Fibroblast of lung (primary cell): ENCODE measurements at regions not wholly inside any gene's neighbourhood (a gene's known extent, or its start where the extent isn't known, plus 50 kb on each side); places are given as distances from the start of the nearest gene placed in this dataset.

Experiments used
- DNase-seq, 2 donors: peaks; one replicate each; pipeline versions ENCODE4 v3.0.0 to v3.0.0-alpha.2; 2010; ENCODE audit warnings: low read depth in 2 of 2
- H2AFZ ChIP-seq: 2 replicates; pipeline ENCODE4 v1.5.1; 2012; ENCODE audit warnings: low read length, control low read depth, inconsistent platforms
- H3K27ac ChIP-seq: 2 replicates; pipeline ENCODE4 v1.5.1; 2011; ENCODE audit warnings: low read length, control low read depth; ENCODE audit not compliant: insufficient read depth
- H3K27me3 ChIP-seq: 2 replicates; pipeline ENCODE4 v1.5.1; 2011; ENCODE audit warnings: mild to moderate bottlenecking, low read length; ENCODE audit not compliant: control insufficient read depth, insufficient read depth
- H3K36me3 ChIP-seq: 2 replicates; pipeline ENCODE4 v1.5.1; 2011; ENCODE audit warnings: low read length; ENCODE audit not compliant: control insufficient read depth, insufficient read depth
- H3K4me1 ChIP-seq: 2 replicates; pipeline ENCODE4 v1.5.1; 2011; ENCODE audit warnings: low read length; ENCODE audit not compliant: control insufficient read depth, insufficient read depth; ENCODE audit errors: extremely low read depth
- H3K4me2 ChIP-seq: 2 replicates; pipeline ENCODE4 v1.5.1; 2011; ENCODE audit warnings: low read length, control low read depth; ENCODE audit not compliant: insufficient read depth; ENCODE audit errors: extremely low read depth
- H3K4me3 ChIP-seq, 4 experiments: fragments of 200-600 bp in 1 of 4; sonication (generic) in 1 of 4; replicated peaks in 1 of 4; 2 replicates each; pipeline ENCODE4 v1.5.1; 2011 to 2016; ENCODE audit warnings: low read length in 4 of 4, low read depth in 3 of 4, mild to moderate bottlenecking in 3 of 4, control low read depth in 2 of 4, inconsistent platforms in 1 of 4, mixed read lengths in 1 of 4; ENCODE audit not compliant: insufficient read depth in 1 of 4; ENCODE audit errors: control extremely low read depth in 1 of 4
- H3K79me2 ChIP-seq: 2 replicates; pipeline ENCODE4 v1.5.1; 2012; ENCODE audit warnings: mild to moderate bottlenecking, low read length, inconsistent platforms; ENCODE audit not compliant: control insufficient read depth, insufficient read depth
- H3K9ac ChIP-seq: 2 replicates; pipeline ENCODE4 v1.5.1; 2011; ENCODE audit warnings: mild to moderate bottlenecking, low read length, control low read depth; ENCODE audit not compliant: insufficient read depth
- H3K9me3 ChIP-seq: 2 replicates; pipeline ENCODE4 v1.5.1; 2012; ENCODE audit warnings: low read depth, low read length; ENCODE audit not compliant: control insufficient read depth, insufficient read depth
- H4K20me1 ChIP-seq: 2 replicates; pipeline ENCODE4 v1.5.1; 2011; ENCODE audit warnings: low read length; ENCODE audit not compliant: control insufficient read depth, insufficient read depth; ENCODE audit errors: extremely low read depth
- CTCF ChIP-seq, 2 donors: IDR thresholded peaks in 1 of 2; conservative IDR thresholded peaks in 1 of 2; 1 replicate in 1 of 2; 2 replicates in 1 of 2; pipeline ENCODE4 v1.5.1; 2011 to 2012; ENCODE audit warnings: low read length in 2 of 2, control low read depth in 1 of 2, inconsistent platforms in 1 of 2, low read depth in 1 of 2, mild to moderate bottlenecking in 1 of 2
- EZH2 ChIP-seq: IDR thresholded peaks from 2 replicates; pipeline ENCODE4 v1.5.1; 2012; ENCODE audit warnings: low read length, control low read depth, mild to moderate bottlenecking; ENCODE audit errors: missing control alignments

GRCh38 chr10:131674130-131674529, 226.7 kb upstream of the PPP2R2D start:
- Histone ChIP-seq H4K20me1 (no peaks in the 10 kb centered on the region), H3K9ac (no peak overlapping the region), H3K4me1 (no peaks in the 10 kb centered on the region), H2AFZ (no peak overlapping the region), H3K27me3 (no peaks in the 10 kb centered on the region), H3K79me2 (no peaks in the 10 kb centered on the region), H3K9me3 (no peaks in the 10 kb centered on the region), H3K27ac (no peak overlapping the region), H3K4me3 (no peak overlapping the region), H3K4me2 (no peak overlapping the region), H3K36me3 (no peaks in the 10 kb centered on the region)
- no peak for DNase-seq
- TF ChIP-seq CTCF (conservative IDR thresholded peaks at IDR 0.05 in 1 of 2, IDR thresholded peaks at IDR 0.05 in 1 of 2; ENCODE audit: low read depth in 1 of 2, low read length in 2 of 2) (no peak), EZH2 (no peak)

- Histone ChIP-seq H3K27me3 (no peaks in the 10 kb centered on the region), H3K36me3 (no peaks in the 10 kb centered on the region)
Measured at GRCh38 chr10:131675104-131675503, 225.7 kb upstream of the PPP2R2D start.

GRCh38 chr10:131676046-131676799, 224.6 kb upstream of the PPP2R2D start:
- H4K20me1 ChIP-seq: no peaks in the 10 kb centered on the region
- TF ChIP-seq CTCF (conservative IDR thresholded peaks at IDR 0.05 in 1 of 2, IDR thresholded peaks at IDR 0.05 in 1 of 2; ENCODE audit: low read depth in 1 of 2, low read length in 2 of 2): no peak
- no peak for TF ChIP-seq EZH2
- H2AFZ ChIP-seq: no peak overlapping the region
- no peaks in the 10 kb centered on the region for H3K4me1 ChIP-seq
- H3K9me3 ChIP-seq: no peaks in the 10 kb centered on the region
- no peak overlapping the region for H3K9ac ChIP-seq
- H3K36me3 ChIP-seq: no peaks in the 10 kb centered on the region
- no peaks in the 10 kb centered on the region for H3K27me3 ChIP-seq
- no peak overlapping the region for H3K4me2 ChIP-seq
- H3K4me3 ChIP-seq: no peak overlapping the region
- H3K27ac ChIP-seq: no peak overlapping the region
- no peaks in the 10 kb centered on the region for H3K79me2 ChIP-seq
- DNase-seq: no peak

More at GRCh38 chr10:131675104-131675503, 225.7 kb upstream of the PPP2R2D start:
- Histone ChIP-seq H3K27ac (no peak overlapping the region), H3K79me2 (no peaks in the 10 kb centered on the region), H4K20me1 (no peaks in the 10 kb centered on the region), H3K4me3 (no peak overlapping the region), H3K9me3 (no peaks in the 10 kb centered on the region), H3K4me2 (no peak overlapping the region), H3K4me1 (no peaks in the 10 kb centered on the region), H3K9ac (no peak overlapping the region), H2AFZ (no peak overlapping the region)
- DNase-seq: no peak
- TF ChIP-seq EZH2: no peak
- TF ChIP-seq CTCF (conservative IDR thresholded peaks at IDR 0.05 in 1 of 2, IDR thresholded peaks at IDR 0.05 in 1 of 2; ENCODE audit: low read depth in 1 of 2, low read length in 2 of 2): no peak
